ENCODE measurements at regions not wholly inside any gene's neighbourhood (a gene's known extent, or its start where the extent isn't known, plus 50 kb on each side); places are given as distances from the start of the nearest gene placed in this dataset.

DNA sequence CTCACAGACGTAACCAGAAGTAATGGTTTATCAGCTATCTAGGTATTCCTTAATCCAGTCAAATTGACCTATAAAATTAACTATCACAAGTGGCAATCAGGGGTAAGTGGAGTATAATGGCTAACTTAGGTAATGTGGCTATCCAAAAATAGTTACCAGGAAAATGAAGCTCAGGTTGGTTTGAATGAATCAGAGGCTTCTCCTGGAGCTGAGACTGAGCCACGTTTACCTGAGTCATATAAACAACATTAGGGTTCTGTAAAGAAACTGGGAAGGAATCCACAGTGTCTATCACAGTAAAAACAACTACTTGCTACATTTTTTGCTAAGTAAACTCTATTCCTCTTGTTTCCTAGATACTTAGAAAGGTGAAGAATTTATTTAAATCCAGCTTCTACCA, 236.0 kb upstream of the SPHKAP start:
- no peak for DNase-seq
- no peak overlapping the region for H3K27ac ChIP-seq
- no peaks in the 10 kb centered on the region for H3K36me3 ChIP-seq
- no peaks in the 10 kb centered on the region for H3K4me1 ChIP-seq
- intact Hi-C loops (cut with DNase I; ENCODE audit: low total_unique reads) (no loop called here), in situ Hi-C loops (cut with MboI; ENCODE audit: low sequenced_read_pairs in 4 of 4) (no loop called here)
- H3K9me3 ChIP-seq: no peaks in the 10 kb centered on the region
- no peaks in the 10 kb centered on the region for H3K27me3 ChIP-seq
- H3K4me3 ChIP-seq: no peak overlapping the region
- ATAC-seq: no peak
- TF ChIP-seq POLR2A (IDR thresholded peaks at IDR 0.05): no peak
- TF ChIP-seq, protein P1, sequence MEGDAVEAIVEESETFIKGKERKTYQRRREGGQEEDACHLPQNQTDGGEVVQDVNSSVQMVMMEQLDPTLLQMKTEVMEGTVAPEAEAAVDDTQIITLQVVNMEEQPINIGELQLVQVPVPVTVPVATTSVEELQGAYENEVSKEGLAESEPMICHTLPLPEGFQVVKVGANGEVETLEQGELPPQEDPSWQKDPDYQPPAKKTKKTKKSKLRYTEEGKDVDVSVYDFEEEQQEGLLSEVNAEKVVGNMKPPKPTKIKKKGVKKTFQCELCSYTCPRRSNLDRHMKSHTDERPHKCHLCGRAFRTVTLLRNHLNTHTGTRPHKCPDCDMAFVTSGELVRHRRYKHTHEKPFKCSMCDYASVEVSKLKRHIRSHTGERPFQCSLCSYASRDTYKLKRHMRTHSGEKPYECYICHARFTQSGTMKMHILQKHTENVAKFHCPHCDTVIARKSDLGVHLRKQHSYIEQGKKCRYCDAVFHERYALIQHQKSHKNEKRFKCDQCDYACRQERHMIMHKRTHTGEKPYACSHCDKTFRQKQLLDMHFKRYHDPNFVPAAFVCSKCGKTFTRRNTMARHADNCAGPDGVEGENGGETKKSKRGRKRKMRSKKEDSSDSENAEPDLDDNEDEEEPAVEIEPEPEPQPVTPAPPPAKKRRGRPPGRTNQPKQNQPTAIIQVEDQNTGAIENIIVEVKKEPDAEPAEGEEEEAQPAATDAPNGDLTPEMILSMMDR (IDR thresholded peaks at IDR 0.05 in 4 of 5, conservative IDR thresholded peaks at IDR 0.05 in 1 of 5): no peak

DNA sequence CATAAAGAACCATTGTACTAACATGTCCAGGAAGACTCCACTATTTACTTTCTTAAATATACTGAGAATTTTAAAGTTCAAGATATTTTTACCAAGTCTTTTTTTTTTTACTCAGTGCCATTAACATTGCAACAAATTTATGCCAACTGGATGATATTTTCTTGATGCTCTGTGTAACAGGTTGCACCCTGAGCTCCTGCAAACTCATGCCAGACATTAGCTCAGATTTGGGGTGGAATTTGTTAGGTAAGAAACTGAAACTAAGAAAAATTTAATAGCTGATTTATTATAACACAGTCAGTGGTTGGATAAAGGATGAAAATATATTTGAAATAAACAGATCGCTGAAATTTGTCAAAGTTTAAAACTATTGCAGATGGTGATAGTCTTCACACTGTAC, 228.6 kb upstream of the SPHKAP start:
- Histone ChIP-seq H3K36me3 (no peaks in the 10 kb centered on the region), H3K9me3 (no peaks in the 10 kb centered on the region), H3K27ac (no peak overlapping the region), H3K4me1 (no peaks in the 10 kb centered on the region), H3K27me3 (no peaks in the 10 kb centered on the region), H3K4me3 (no peak overlapping the region)
- no peak for DNase-seq
- TF ChIP-seq, protein P1 (IDR thresholded peaks at IDR 0.05 in 4 of 5, conservative IDR thresholded peaks at IDR 0.05 in 1 of 5): no peak
- no peak for TF ChIP-seq POLR2A (IDR thresholded peaks at IDR 0.05)
- intact Hi-C loops (cut with DNase I; ENCODE audit: low total_unique reads): no loop called here
- ATAC-seq: no peak
- in situ Hi-C loops (cut with MboI; ENCODE audit: low sequenced_read_pairs in 4 of 4): no loop called here

DNA sequence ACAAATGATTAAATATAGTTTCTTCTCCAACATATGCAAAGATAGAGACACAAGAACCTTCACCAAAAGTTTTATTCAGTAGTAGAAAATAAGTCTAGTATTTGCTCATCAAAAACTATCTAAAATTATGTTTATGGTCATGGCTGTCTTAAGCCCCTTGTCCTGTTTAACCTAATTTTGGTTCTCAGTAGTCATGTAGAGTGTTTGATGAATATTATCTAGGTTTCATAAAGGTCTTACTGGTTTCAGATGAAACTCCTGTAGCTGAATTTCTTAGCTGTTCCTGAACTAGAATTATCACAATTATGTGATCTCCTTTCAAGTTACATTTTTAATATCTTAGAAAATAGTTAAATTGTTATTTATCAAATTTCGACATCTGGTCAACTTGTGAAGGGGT, 228.0 kb upstream of the SPHKAP start:
- Histone ChIP-seq H3K36me3 (no peaks in the 10 kb centered on the region), H3K9me3 (no peaks in the 10 kb centered on the region), H3K4me3 (no peak overlapping the region), H3K27me3 (no peaks in the 10 kb centered on the region), H3K27ac (no peak overlapping the region), H3K4me1 (no peaks in the 10 kb centered on the region)
- DNase-seq: no peak
- intact Hi-C loops (cut with DNase I; ENCODE audit: low total_unique reads): no loop called here
- in situ Hi-C loops (cut with MboI; ENCODE audit: low sequenced_read_pairs in 4 of 4): no loop called here
- ATAC-seq: no peak
- TF ChIP-seq, protein P1 (IDR thresholded peaks at IDR 0.05 in 4 of 5, conservative IDR thresholded peaks at IDR 0.05 in 1 of 5): no peak
- no peak for TF ChIP-seq POLR2A (IDR thresholded peaks at IDR 0.05)

- H3K4me3 ChIP-seq: no peak overlapping the region
- H3K27me3 ChIP-seq: no peaks in the 10 kb centered on the region
- H3K36me3 ChIP-seq: no peaks in the 10 kb centered on the region
- ATAC-seq (no peak), DNase-seq (no peak)
- intact Hi-C loops (cut with DNase I; ENCODE audit: low total_unique reads): no loop called here
- TF ChIP-seq, protein P1 (IDR thresholded peaks at IDR 0.05 in 4 of 5, conservative IDR thresholded peaks at IDR 0.05 in 1 of 5): no peak
- TF ChIP-seq POLR2A (IDR thresholded peaks at IDR 0.05): no peak
- in situ Hi-C loops (cut with MboI; ENCODE audit: low sequenced_read_pairs in 4 of 4): no loop called here
- no peaks in the 10 kb centered on the region for H3K9me3 ChIP-seq
- no peak overlapping the region for H3K27ac ChIP-seq
- H3K4me1 ChIP-seq: no peaks in the 10 kb centered on the region
Observed at GRCh38 chr2:228408529-228409227, 227.2 kb upstream of the SPHKAP start.

DNA sequence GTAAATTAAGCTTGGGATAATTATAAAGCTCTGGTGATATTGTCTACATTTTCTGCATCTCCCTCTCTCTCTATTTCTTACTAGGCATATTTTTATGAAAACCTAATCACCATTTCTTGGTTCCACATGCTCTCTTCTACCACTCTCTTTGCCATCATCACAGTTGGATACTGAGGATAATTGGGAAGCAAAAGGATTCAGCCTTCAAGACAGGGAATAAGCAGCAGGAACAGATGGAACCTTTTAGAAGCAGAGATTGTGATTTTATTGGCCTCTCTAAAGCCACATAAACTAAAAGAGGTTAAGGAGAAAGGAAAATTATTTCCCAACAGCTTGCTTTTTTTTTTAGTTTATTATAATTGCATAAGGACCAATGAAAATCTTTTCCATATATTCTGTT, 226.3 kb upstream of the SPHKAP start:
- no peak for ATAC-seq
- no peak for DNase-seq
- no peaks in the 10 kb centered on the region for H3K4me1 ChIP-seq
- no peaks in the 10 kb centered on the region for H3K36me3 ChIP-seq
- H3K9me3 ChIP-seq: no peaks in the 10 kb centered on the region
- no peak overlapping the region for H3K4me3 ChIP-seq
- in situ Hi-C loops (cut with MboI; ENCODE audit: low sequenced_read_pairs in 4 of 4) (no loop called here), intact Hi-C loops (cut with DNase I; ENCODE audit: low total_unique reads) (no loop called here)
- no peak overlapping the region for H3K27ac ChIP-seq
- H3K27me3 ChIP-seq: no peaks in the 10 kb centered on the region
- TF ChIP-seq, protein P1 (IDR thresholded peaks at IDR 0.05 in 4 of 5, conservative IDR thresholded peaks at IDR 0.05 in 1 of 5): no peak
- no peak for TF ChIP-seq POLR2A (IDR thresholded peaks at IDR 0.05)
